Left lung (tissue), 4 donors: ENCODE measurements at regions not wholly inside any gene's neighbourhood (a gene's known extent, or its start where the extent isn't known, plus 50 kb on each side); places are given as distances from the start of the nearest gene placed in this dataset.

ENCODE experiments used
- ATAC-seq: fragments of 200-7000 bp; cut with Tn5 transposase; one replicate; pipeline ENCODE4 v1.9.1; 2020; ENCODE audit warnings: moderate library complexity
- DNase-seq, 4 donors: peaks; one replicate each; pipeline ENCODE4 v3.0.0-alpha.2; 2013 to 2020
- H3K27ac ChIP-seq, 2 donors: fragments of 200-600 bp; sonication (generic) in 1 of 2; one replicate each; pipeline versions ENCODE4 v1.5.0 to v1.8.0; 2020 to 2021
- H3K27me3 ChIP-seq, 2 donors: fragments of 200-600 bp; sonication (generic) in 1 of 2; one replicate each; pipeline versions ENCODE4 v1.5.0 to v1.8.0; 2020 to 2021
- H3K36me3 ChIP-seq, 2 donors: fragments of 200-600 bp; sonication (generic) in 1 of 2; one replicate each; pipeline versions ENCODE4 v1.5.0 to v1.8.0; 2020 to 2021
- H3K4me1 ChIP-seq, 2 donors: fragments of 200-600 bp; one replicate each; pipeline ENCODE4 v1.8.0; 2021
- H3K4me3 ChIP-seq, 2 donors: fragments of 200-600 bp; sonication (generic) in 1 of 2; one replicate each; pipeline versions ENCODE4 v1.5.0 to v1.8.0; 2020 to 2021; ENCODE audit warnings: mild to moderate bottlenecking in 1 of 2
- H3K9me3 ChIP-seq, 2 donors: fragments of 200-600 bp; sonication (generic) in 1 of 2; one replicate each; pipeline versions ENCODE4 v1.5.0 to v1.8.0; 2020 to 2021
- CTCF ChIP-seq, 2 donors: fragments of 200-600 bp; sonication (generic) in 1 of 2; IDR thresholded peaks; one replicate each; pipeline versions ENCODE4 v1.5.0 to v1.8.0; 2021; ENCODE audit warnings: antibody characterized with exemption in 2 of 2
- intact Hi-C, 2 donors: fragments of 100-400 bp; cut with DNase I; formaldehyde crosslinking; loops; one replicate each; pipeline versions ENCODE4 v1.11.2 to v1.14.2; 2022
- donor health status: DM: no; HTN: yes; CAD: no.
- donor health status: DM: no; HTN: no; CAD: no.

- H3K36me3 ChIP-seq: no peaks in the 10 kb centered on the region
- H3K27ac ChIP-seq: no peak overlapping the region
- intact Hi-C loops: no loop called here
- ATAC-seq (no peak), DNase-seq (no peak)
- no peaks in the 10 kb centered on the region for H3K27me3 ChIP-seq
- no peak for TF ChIP-seq CTCF (IDR thresholded peaks at IDR 0.05)
- peaks cover 0 to 4% of the 10 kb centered on the region in 2 donors for H3K9me3 ChIP-seq
- no peak overlapping the region for H3K4me3 ChIP-seq
- no peaks in the 10 kb centered on the region for H3K4me1 ChIP-seq
These were observed 250.8 kb upstream of the IRX2 start for GRCh38 chr5:3002230-3002629.

- Histone ChIP-seq H3K4me1 (no peaks in the 10 kb centered on the region), H3K27ac (no peak overlapping the region), H3K27me3 (peaks cover 0 to 7% of the 10 kb centered on the region in 2 donors), H3K4me3 (no peak overlapping the region), H3K9me3 (peaks cover 0 to 4% of the 10 kb centered on the region in 2 donors), H3K36me3 (no peaks in the 10 kb centered on the region)
- TF ChIP-seq CTCF (IDR thresholded peaks at IDR 0.05): no peak
- intact Hi-C loops: no loop called here
- DNase-seq (no peak), ATAC-seq (no peak)
These were observed 249.2 kb upstream of the IRX2 start for GRCh38 chr5:3000631-3001030.

GRCh38 chr5:2999926-3000325, 248.4 kb upstream of the IRX2 start:
- Histone ChIP-seq H3K9me3 (peaks cover 0 to 4% of the 10 kb centered on the region in 2 donors), H3K27ac (no peak overlapping the region), H3K36me3 (no peaks in the 10 kb centered on the region), H3K4me3 (no peak overlapping the region), H3K27me3 (peaks cover 0 to 7% of the 10 kb centered on the region in 2 donors), H3K4me1 (no peaks in the 10 kb centered on the region)
- intact Hi-C loops: no loop called here
- ATAC-seq (no peak), DNase-seq (no peak)
- TF ChIP-seq CTCF (IDR thresholded peaks at IDR 0.05): no peak

- Histone ChIP-seq H3K27me3 (peaks cover 0 to 7% of the 10 kb centered on the region in 2 donors), H3K9me3 (peaks cover 0 to 4% of the 10 kb centered on the region in 2 donors), H3K4me1 (no peaks in the 10 kb centered on the region), H3K4me3 (no peak overlapping the region), H3K27ac (no peak overlapping the region), H3K36me3 (no peaks in the 10 kb centered on the region)
- ATAC-seq (no peak), DNase-seq (no peak)
- TF ChIP-seq CTCF (IDR thresholded peaks at IDR 0.05): no peak
- intact Hi-C loops: no loop called here
These were observed 246.6 kb upstream of the IRX2 start for GRCh38 chr5:2998106-2998505.

- no peak for TF ChIP-seq CTCF (IDR thresholded peaks at IDR 0.05)
- Histone ChIP-seq H3K9me3 (peaks cover 0 to 4% of the 10 kb centered on the region in 2 donors), H3K36me3 (no peaks in the 10 kb centered on the region), H3K4me3 (no peak overlapping the region), H3K27me3 (peaks cover 0 to 7% of the 10 kb centered on the region in 2 donors), H3K27ac (no peak overlapping the region), H3K4me1 (no peaks in the 10 kb centered on the region)
- intact Hi-C loops: no loop called here
- ATAC-seq (no peak), DNase-seq (no peak)
These were observed 245.7 kb upstream of the IRX2 start for GRCh38 chr5:2997179-2997578.
